ENCODE measurements at regions not wholly inside any gene's neighbourhood (a gene's known extent, or its start where the extent isn't known, plus 50 kb on each side); places are given as distances from the start of the nearest gene placed in this dataset.

DNA sequence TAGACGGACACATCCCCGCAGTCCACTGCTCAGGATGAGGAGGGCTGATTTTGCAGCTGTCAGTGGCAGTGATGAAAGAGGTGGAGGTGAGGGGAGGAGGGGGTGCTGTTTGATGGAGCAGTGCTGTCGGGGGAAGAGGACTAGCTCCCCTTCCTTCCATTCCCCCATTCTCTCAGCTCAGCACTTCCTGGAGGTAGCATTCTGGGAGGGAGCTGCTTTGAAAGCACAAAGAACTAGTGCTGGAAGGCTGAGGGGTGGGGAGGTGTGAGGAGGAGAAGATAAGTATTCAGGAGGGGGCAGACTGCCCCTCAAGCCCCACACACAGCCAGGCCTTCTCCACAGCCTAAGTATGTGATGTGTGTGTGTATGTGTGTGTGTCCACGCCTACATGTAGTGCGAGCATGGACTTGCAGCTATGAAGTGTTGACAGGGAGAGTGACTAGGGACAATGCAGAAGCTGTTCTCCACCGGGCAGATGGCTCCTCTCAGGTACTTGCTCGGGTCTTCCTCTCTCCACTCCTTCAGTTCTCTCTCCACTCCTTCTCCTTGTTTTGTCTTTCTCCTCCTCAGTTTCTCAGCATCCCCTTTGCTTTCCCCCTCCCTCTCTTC is 65.5 kb upstream of the HSPA9 start:
- TF ChIP-seq, protein P1, sequence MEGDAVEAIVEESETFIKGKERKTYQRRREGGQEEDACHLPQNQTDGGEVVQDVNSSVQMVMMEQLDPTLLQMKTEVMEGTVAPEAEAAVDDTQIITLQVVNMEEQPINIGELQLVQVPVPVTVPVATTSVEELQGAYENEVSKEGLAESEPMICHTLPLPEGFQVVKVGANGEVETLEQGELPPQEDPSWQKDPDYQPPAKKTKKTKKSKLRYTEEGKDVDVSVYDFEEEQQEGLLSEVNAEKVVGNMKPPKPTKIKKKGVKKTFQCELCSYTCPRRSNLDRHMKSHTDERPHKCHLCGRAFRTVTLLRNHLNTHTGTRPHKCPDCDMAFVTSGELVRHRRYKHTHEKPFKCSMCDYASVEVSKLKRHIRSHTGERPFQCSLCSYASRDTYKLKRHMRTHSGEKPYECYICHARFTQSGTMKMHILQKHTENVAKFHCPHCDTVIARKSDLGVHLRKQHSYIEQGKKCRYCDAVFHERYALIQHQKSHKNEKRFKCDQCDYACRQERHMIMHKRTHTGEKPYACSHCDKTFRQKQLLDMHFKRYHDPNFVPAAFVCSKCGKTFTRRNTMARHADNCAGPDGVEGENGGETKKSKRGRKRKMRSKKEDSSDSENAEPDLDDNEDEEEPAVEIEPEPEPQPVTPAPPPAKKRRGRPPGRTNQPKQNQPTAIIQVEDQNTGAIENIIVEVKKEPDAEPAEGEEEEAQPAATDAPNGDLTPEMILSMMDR (IDR thresholded peaks at IDR 0.05; ENCODE audit: borderline replicate concordance, extremely low read depth, low read length, poor library complexity, severe bottlenecking), result no peak
- no peak for TF ChIP-seq EZH2 (IDR thresholded peaks at IDR 0.05; ENCODE audit: borderline replicate concordance, low read depth, low read length, severe bottlenecking)
